CD8-positive, alpha-beta memory T cell (primary cell): ENCODE measurements at regions not wholly inside any gene's neighbourhood (a gene's known extent, or its start where the extent isn't known, plus 50 kb on each side); places are given as distances from the start of the nearest gene placed in this dataset.

ENCODE experiments used
- CTCF ChIA-PET: fragments of 350-600 bp; sonication (Branson Sonifier 250); formaldehyde crosslinking; loops from one replicate; lab custom pipeline; 2021; ENCODE audit warnings: antibody characterized with exemption; lab: Charles Lee
- POLR2A ChIA-PET: fragments of 350-600 bp; sonication (Branson Sonifier 250); formaldehyde crosslinking; loops from one replicate; lab custom pipeline; 2021; ENCODE audit warnings: antibody characterized with exemption; lab: Charles Lee
- DNase-seq, 5 donors: peaks; one replicate each; pipeline versions ENCODE4 v3.0.0 to v3.0.0-alpha.2; 2020 to 2022; ENCODE audit warnings: mixed read lengths in 1 of 5
- H3K27ac ChIP-seq: one replicate; pipeline ENCODE4 v1.7.0; 2013; ENCODE audit warnings: low read depth, mild to moderate bottlenecking, low read length, moderate library complexity
- H3K27me3 ChIP-seq: 2 replicates; pipeline ENCODE4 v1.7.0; 2013; ENCODE audit warnings: low read length, mild to moderate bottlenecking; ENCODE audit not compliant: insufficient read depth, poor library complexity, severe bottlenecking
- H3K36me3 ChIP-seq: 2 replicates; pipeline ENCODE4 v1.7.0; 2013; ENCODE audit warnings: mild to moderate bottlenecking, low read length, moderate library complexity; ENCODE audit not compliant: insufficient read depth
- H3K4me1 ChIP-seq: 2 replicates; pipeline ENCODE4 v1.7.0; 2013; ENCODE audit warnings: mild to moderate bottlenecking, low read length, moderate library complexity; ENCODE audit not compliant: insufficient read depth
- H3K4me3 ChIP-seq: 2 replicates; pipeline ENCODE4 v1.7.0; 2013; ENCODE audit warnings: mild to moderate bottlenecking, low read length
- H3K9me3 ChIP-seq: 2 replicates; pipeline ENCODE4 v1.7.0; 2013; ENCODE audit warnings: mild to moderate bottlenecking, low read length
- H3K27ac Mint-ChIP-seq, 8 donors: one replicate each; pipeline ENCODE4 v1.8.0; 2020 to 2021; ENCODE audit warnings: mixed read lengths in 8 of 8, mild to moderate bottlenecking in 6 of 8, inconsistent platforms in 3 of 8, moderate library complexity in 3 of 8
- H3K27me3 Mint-ChIP-seq, 2 donors: one replicate each; pipeline ENCODE4 v1.8.0; 2020 to 2021; ENCODE audit warnings: mixed read lengths in 2 of 2, mild to moderate bottlenecking in 1 of 2, moderate library complexity in 1 of 2
- H3K36me3 Mint-ChIP-seq, 3 donors: one replicate each; pipeline ENCODE4 v1.8.0; 2020 to 2021; ENCODE audit warnings: mixed read lengths in 3 of 3, inconsistent platforms in 1 of 3, mild to moderate bottlenecking in 1 of 3
- H3K4me1 Mint-ChIP-seq, 3 donors: one replicate each; pipeline ENCODE4 v1.8.0; 2020 to 2021; ENCODE audit warnings: mixed read lengths in 3 of 3, inconsistent platforms in 1 of 3, mild to moderate bottlenecking in 1 of 3
- H3K4me3 Mint-ChIP-seq, 7 donors: one replicate each; pipeline ENCODE4 v1.8.0; 2020 to 2021; ENCODE audit warnings: mixed read lengths in 7 of 7, mild to moderate bottlenecking in 6 of 7, moderate library complexity in 4 of 7, inconsistent platforms in 2 of 7
- H3K9me3 Mint-ChIP-seq, 5 donors: one replicate each; pipeline ENCODE4 v1.8.0; 2020 to 2022; ENCODE audit warnings: mixed read lengths in 5 of 5, mild to moderate bottlenecking in 3 of 5, moderate library complexity in 2 of 5, inconsistent platforms in 1 of 5

- ChIA-PET POLR2A (no interaction called here), CTCF (no interaction called here)
- Mint-ChIP-seq H3K4me3 (no peak overlapping the region), H3K36me3 (no peaks in the 10 kb centered on the region), H3K27ac (no peak overlapping the region), H3K4me1 (no peaks in the 10 kb centered on the region), H3K27me3 (no peaks in the 10 kb centered on the region), H3K9me3 (peaks cover 4 to 23% (median 8%) of the 10 kb centered on the region in 5 donors)
- no peak overlapping the region for H3K27ac ChIP-seq
- no peaks in the 10 kb centered on the region for H3K4me1 ChIP-seq
- no peaks in the 10 kb centered on the region for H3K36me3 ChIP-seq
- DNase-seq = no peak
- no peaks in the 10 kb centered on the region for H3K27me3 ChIP-seq
- H3K9me3 ChIP-seq = no peaks in the 10 kb centered on the region
- no peak overlapping the region for H3K4me3 ChIP-seq
Measured at GRCh38 chr11:26087120-26087935, 244.6 kb upstream of the ANO3 start.

GRCh38 chr11:26088391-26088790 lies 243.5 kb upstream of the ANO3 start:
- Mint-ChIP-seq H3K27ac (no peak overlapping the region), H3K9me3 (peaks cover 3 to 20% (median 8%) of the 10 kb centered on the region in 5 donors), H3K36me3 (no peaks in the 10 kb centered on the region), H3K4me3 (no peak overlapping the region), H3K27me3 (no peaks in the 10 kb centered on the region), H3K4me1 (no peaks in the 10 kb centered on the region)
- no peaks in the 10 kb centered on the region for H3K9me3 ChIP-seq
- ChIA-PET CTCF (no interaction called here), POLR2A (no interaction called here)
- no peaks in the 10 kb centered on the region for H3K4me1 ChIP-seq
- DNase-seq = no peak
- H3K4me3 ChIP-seq = no peak overlapping the region
- H3K36me3 ChIP-seq = no peaks in the 10 kb centered on the region
- H3K27ac ChIP-seq = no peak overlapping the region
- H3K27me3 ChIP-seq = no peaks in the 10 kb centered on the region

- Mint-ChIP-seq H3K4me1 (no peaks in the 10 kb centered on the region), H3K4me3 (no peak overlapping the region), H3K36me3 (no peaks in the 10 kb centered on the region), H3K27ac (no peak overlapping the region), H3K27me3 (no peaks in the 10 kb centered on the region), H3K9me3 (peaks cover 6 to 28% (median 10%) of the 10 kb centered on the region in 5 donors)
- ChIA-PET CTCF (no interaction called here), POLR2A (no interaction called here)
- H3K27me3 ChIP-seq = no peaks in the 10 kb centered on the region
- H3K36me3 ChIP-seq = no peaks in the 10 kb centered on the region
- no peak for DNase-seq
- H3K4me3 ChIP-seq = no peak overlapping the region
- no peak overlapping the region for H3K27ac ChIP-seq
- no peaks in the 10 kb centered on the region for H3K4me1 ChIP-seq
- no peaks in the 10 kb centered on the region for H3K9me3 ChIP-seq
Measured at GRCh38 chr11:26090651-26091050, 241.3 kb upstream of the ANO3 start.

GRCh38 chr11:26093206-26093605 lies 238.7 kb upstream of the ANO3 start:
- Histone ChIP-seq H3K4me1 (no peaks in the 10 kb centered on the region), H3K27me3 (no peaks in the 10 kb centered on the region), H3K36me3 (no peaks in the 10 kb centered on the region), H3K9me3 (no peaks in the 10 kb centered on the region), H3K27ac (no peak overlapping the region), H3K4me3 (no peak overlapping the region)
- DNase-seq = no peak
- ChIA-PET POLR2A (no interaction called here), CTCF (no interaction called here)
- H3K27ac Mint-ChIP-seq = no peak overlapping the region
- H3K4me1 Mint-ChIP-seq = no peaks in the 10 kb centered on the region
- H3K4me3 Mint-ChIP-seq = no peak overlapping the region
- H3K36me3 Mint-ChIP-seq = no peaks in the 10 kb centered on the region
- no peaks in the 10 kb centered on the region for H3K27me3 Mint-ChIP-seq
- H3K9me3 Mint-ChIP-seq = peaks cover 4 to 35% (median 11%) of the 10 kb centered on the region in 5 donors

DNA sequence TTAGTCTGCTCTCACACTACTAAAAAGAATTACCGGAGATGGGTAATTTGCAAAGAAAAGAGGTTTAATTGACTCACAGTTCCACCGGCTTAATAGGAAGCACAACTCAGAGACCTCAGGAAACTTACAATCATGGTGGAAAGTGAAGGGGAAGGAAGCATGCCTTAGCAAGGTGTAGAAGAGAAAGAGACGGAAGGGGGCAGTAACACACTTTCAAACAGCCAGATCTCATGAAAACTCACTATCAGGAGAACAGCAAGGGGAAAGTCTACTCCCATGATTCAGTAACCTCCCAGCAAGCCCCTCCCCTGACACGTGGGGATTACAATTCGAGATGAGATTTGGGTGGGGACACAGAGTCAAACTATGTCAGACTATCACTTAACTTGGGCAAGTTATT lies 236.6 kb upstream of the ANO3 start:
- CTCF ChIA-PET = no interaction called here

DNA sequence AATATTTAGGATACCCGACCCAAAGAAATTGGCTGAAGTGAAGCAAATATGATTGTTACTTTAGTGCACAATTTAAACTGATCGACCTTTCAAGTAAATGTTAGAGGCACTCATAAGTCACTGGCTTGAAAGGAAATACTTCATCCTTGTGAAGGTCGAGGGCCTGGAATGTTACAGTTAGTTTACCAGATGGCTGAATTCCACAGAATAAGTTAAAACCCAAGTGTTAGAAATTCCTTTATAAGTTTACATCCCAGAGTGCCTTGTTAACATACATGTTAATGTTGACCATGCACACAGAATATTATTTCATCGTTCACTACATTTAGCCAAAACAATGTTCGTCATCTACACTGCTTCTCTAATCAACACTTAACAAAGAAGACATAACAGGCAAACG lies 235.5 kb upstream of the ANO3 start:
- peaks cover 4 to 33% (median 6%) of the 10 kb centered on the region in 5 donors for H3K9me3 Mint-ChIP-seq
- CTCF ChIA-PET = no interaction called here
- Histone ChIP-seq H3K4me1 (no peaks in the 10 kb centered on the region), H3K36me3 (no peaks in the 10 kb centered on the region), H3K4me3 (no peak overlapping the region), H3K27ac (no peak overlapping the region), H3K9me3 (no peaks in the 10 kb centered on the region), H3K27me3 (no peaks in the 10 kb centered on the region)
- no peak for DNase-seq
- H3K27ac Mint-ChIP-seq = no peak overlapping the region
- no peaks in the 10 kb centered on the region for H3K27me3 Mint-ChIP-seq
- no peaks in the 10 kb centered on the region for H3K36me3 Mint-ChIP-seq
- POLR2A ChIA-PET = no interaction called here
- no peak overlapping the region for H3K4me3 Mint-ChIP-seq
- H3K4me1 Mint-ChIP-seq = no peaks in the 10 kb centered on the region

More for the DNA sequence above, 236.6 kb upstream of the ANO3 start:
- POLR2A ChIA-PET = no interaction called here
- Mint-ChIP-seq H3K4me1 (no peaks in the 10 kb centered on the region), H3K27ac (no peak overlapping the region), H3K9me3 (peaks cover 4 to 41% (median 9%) of the 10 kb centered on the region in 5 donors), H3K4me3 (no peak overlapping the region), H3K27me3 (no peaks in the 10 kb centered on the region), H3K36me3 (no peaks in the 10 kb centered on the region)
- no peaks in the 10 kb centered on the region for H3K4me1 ChIP-seq
- H3K36me3 ChIP-seq = no peaks in the 10 kb centered on the region
- no peaks in the 10 kb centered on the region for H3K27me3 ChIP-seq
- H3K4me3 ChIP-seq = no peak overlapping the region
- H3K9me3 ChIP-seq = no peaks in the 10 kb centered on the region
- H3K27ac ChIP-seq = no peak overlapping the region
- DNase-seq = no peak

DNA sequence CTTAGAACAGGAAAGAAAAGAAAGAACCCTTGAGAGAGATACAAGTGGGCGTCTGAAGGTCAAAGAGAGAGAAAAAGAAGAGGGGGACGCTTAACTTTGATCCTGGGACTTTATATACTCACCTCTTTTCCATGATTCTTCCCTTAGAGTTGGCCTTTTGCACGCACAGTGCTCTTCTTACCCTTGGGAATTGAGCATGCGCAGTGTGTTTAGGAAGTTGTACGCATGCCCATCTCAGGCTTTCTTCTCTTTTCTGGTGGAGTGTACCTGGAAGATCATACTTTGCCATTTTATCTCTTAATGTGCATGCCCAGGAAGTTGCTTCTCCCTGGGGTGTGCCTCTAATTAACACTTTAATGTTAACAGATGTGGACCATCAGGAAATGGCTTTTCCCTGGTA lies 229.6 kb upstream of the ANO3 start:
- H3K27me3 ChIP-seq = no peaks in the 10 kb centered on the region
- H3K27ac ChIP-seq = no peak overlapping the region
- H3K4me1 ChIP-seq = no peaks in the 10 kb centered on the region
- Mint-ChIP-seq H3K4me1 (no peaks in the 10 kb centered on the region), H3K4me3 (no peak overlapping the region), H3K27ac (no peak overlapping the region), H3K36me3 (no peaks in the 10 kb centered on the region), H3K27me3 (no peaks in the 10 kb centered on the region), H3K9me3 (peaks cover 3 to 20% (median 9%) of the 10 kb centered on the region in 5 donors)
- CTCF ChIA-PET = no interaction called here
- POLR2A ChIA-PET = no interaction called here
- H3K4me3 ChIP-seq = no peak overlapping the region
- no peaks in the 10 kb centered on the region for H3K9me3 ChIP-seq
- DNase-seq = no peak
- no peaks in the 10 kb centered on the region for H3K36me3 ChIP-seq

GRCh38 chr11:26105762-26106423 lies 226.0 kb upstream of the ANO3 start:
- H3K27ac Mint-ChIP-seq = no peak overlapping the region
- Histone ChIP-seq H3K4me1 (no peaks in the 10 kb centered on the region), H3K9me3 (no peaks in the 10 kb centered on the region), H3K27me3 (no peaks in the 10 kb centered on the region), H3K4me3 (no peak overlapping the region), H3K27ac (no peak overlapping the region), H3K36me3 (no peaks in the 10 kb centered on the region)
- ChIA-PET CTCF (no interaction called here), POLR2A (no interaction called here)
- no peak for DNase-seq
- no peaks in the 10 kb centered on the region for H3K36me3 Mint-ChIP-seq
- no peaks in the 10 kb centered on the region for H3K4me1 Mint-ChIP-seq
- no peak overlapping the region for H3K4me3 Mint-ChIP-seq
- no peaks in the 10 kb centered on the region for H3K27me3 Mint-ChIP-seq
- peaks cover 6 to 12% (median 9%) of the 10 kb centered on the region in 5 donors for H3K9me3 Mint-ChIP-seq
